NCI-H2107 treated with DMSO at 0.1 percent for 48 hours (cell line): ENCODE measurements at regions not wholly inside any gene's neighbourhood (a gene's known extent, or its start where the extent isn't known, plus 50 kb on each side); places are given as distances from the start of the nearest gene placed in this dataset.
"Not testable (repeated sequence)": the region's sequence is repeated elsewhere in the genome, so short reads cannot be mapped to it uniquely, and the experiment has no call there.

Source experiments
- DNase-seq: peaks from one replicate; lab custom pipeline; 2025; ENCODE audit not compliant: unreplicated experiment; lab: John Stamatoyannopoulos, UW

GRCh38 chr18:78790511-78790910 is 189.1 kb upstream of the SALL3 start:
- no peak for DNase-seq

- peak; percentile 2 for DNase-seq
Measured at GRCh38 chr18:78790960-78791359, 188.7 kb upstream of the SALL3 start.

DNA sequence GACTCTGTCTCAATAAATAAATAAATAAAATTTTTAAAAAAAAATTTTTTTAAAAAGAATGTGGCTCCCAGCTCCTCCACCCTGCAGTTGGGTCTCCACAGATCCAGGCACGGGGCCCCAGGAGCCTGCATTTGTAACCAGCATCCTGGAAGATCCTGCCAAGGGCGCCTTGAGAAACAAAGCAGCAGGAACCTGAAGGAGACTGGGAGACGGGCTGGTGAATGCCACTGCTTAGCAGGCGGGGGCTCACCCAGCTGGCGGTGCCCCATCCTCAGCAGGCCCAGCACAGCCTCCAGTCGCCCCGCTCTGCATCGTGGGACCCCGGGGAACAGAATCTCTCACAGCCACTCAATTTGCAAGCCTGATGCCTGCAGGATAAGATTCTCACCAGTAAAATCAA is 187.5 kb upstream of the SALL3 start:
- no peak for DNase-seq

DNA sequence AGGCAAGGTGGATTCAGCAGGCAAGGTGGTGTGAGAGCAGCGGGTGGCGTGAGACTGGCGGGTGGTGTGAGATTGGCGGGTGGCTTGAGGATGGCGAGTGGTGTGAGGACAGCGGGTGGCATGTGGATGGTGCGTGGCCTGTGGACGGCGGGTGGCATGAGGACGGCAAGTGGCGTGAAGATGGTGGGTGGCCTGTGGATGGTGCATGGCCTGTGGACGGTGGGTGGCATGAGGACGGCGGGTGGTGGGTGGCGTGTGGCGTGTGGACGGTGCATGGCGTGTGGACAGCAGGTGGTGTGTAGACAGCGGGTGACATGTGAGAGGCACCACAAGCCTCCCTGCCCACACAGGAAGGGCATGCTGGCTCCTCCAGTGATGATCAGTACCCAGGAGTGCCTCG is 186.9 kb upstream of the SALL3 start:
- DNase-seq, result no peak

GRCh38 chr18:78793313-78794070 is 186.1 kb upstream of the SALL3 start:
- no peak for DNase-seq

- no peak for DNase-seq
Measured at GRCh38 chr18:78794071-78794430, 185.6 kb upstream of the SALL3 start.

DNA sequence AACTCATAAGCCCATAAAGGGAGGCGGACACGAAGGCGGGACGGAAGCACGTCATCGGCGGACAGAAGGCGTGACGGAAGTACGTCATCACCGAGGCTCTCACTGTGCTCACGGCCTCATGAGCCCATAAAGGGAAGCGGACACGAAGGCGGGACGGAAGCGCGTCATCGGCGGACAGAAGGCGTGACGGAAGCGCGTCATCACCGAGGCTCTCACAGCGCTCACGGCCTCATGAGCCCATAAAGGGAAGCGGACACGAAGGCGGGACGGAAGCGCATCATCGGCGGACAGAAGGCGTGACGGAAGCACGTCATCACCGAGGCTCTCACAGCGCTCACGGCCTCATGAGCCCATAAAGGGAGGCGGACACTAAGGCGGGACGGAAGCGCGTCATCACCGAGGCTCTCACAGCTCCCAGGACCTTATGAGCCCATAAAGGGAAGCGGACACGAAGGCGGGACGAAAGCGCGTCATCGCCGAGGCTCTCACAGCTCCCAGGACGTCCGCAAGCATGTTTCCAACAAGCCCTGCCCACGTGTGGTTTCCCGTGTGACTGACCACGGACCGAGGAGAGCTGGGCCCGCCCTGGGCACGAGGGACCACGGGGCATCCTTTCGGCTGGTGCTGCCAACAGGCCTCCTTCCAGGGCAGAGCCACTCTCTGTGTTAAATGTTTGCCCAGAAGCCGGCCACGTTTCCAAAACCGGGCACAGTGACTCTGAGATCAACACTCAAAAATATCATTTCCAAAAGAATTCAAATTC is 182.7 kb upstream of the SALL3 start:
- DNase-seq, result no peak

DNA sequence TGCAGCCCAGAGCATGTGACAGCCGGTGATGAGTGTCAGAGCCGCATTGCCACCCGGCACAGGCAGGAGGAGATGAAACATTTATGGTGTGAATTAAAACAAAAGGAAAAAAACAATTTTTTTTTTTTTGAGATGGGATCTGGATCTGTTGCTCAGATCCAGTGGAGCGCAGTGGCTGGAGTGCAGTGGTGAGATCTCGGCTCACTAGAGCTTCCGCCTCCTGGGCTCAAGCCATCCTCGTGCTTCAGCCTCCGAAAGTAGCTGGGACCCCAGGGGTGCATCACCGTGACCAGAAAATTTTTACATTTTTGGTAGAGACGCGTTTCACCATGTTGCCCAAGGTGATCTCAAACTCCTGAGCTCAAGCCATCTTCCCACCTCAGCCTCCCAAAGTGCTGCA is 182.1 kb upstream of the SALL3 start:
- no peak for DNase-seq

- no peak for DNase-seq
Measured at GRCh38 chr18:78798402-78799175, 181.0 kb upstream of the SALL3 start.

- DNase-seq, result no peak
Measured at GRCh38 chr18:78799382-78800089, 180.1 kb upstream of the SALL3 start.

- not testable (repeated sequence) for DNase-seq
Measured at GRCh38 chr18:78800102-78800851, 179.3 kb upstream of the SALL3 start.

- DNase-seq, result no peak
Measured at GRCh38 chr18:78801011-78801410, 178.6 kb upstream of the SALL3 start.

DNA sequence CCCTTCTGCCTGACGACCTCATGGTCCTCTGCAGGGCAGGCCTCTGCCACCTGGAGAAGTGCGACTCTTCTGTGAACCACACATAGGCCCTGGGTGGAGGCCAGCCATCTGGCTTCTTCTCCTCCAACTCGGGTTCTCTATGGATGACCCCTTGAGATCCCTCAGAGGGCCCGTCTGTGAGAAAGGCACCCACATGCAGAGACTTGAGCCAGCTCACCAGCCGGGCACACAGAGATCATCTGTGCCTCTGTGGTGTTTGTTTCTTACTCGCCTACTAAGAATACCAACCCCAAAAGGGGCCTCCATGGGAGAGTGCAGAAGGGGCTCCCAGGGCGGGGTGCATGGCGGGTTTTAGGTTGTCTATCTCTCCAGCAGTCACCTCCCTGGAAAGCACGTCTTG is 176.5 kb upstream of the SALL3 start:
- no peak for DNase-seq

GRCh38 chr18:78804206-78805030 is 175.2 kb upstream of the SALL3 start:
- no peak for DNase-seq

GRCh38 chr18:78805840-78806239 is 173.8 kb upstream of the SALL3 start:
- DNase-seq, result no peak

- no peak for DNase-seq
Measured at GRCh38 chr18:78807668-78808067, 171.9 kb upstream of the SALL3 start.

- no peak for DNase-seq
Measured at GRCh38 chr18:78809845-78810244, 169.8 kb upstream of the SALL3 start.

DNA sequence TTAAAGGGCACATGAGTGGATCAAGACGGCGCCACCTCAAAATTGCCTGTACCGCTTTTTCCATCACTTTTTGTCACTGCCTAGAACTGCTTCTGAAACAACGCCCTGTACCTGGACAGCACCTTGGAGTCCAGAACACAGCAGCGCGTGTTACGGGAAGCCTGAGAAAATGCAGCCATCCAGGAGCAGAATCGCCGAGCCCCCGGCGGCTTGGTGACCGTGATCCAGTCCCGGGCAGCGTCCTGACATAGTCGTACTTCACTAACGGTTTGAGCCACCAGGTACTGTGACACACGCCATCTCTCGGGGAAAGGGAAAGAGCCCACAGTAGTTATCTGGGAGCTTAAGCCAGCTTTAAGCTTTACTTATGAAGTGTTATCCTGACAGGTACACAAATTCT is 168.9 kb upstream of the SALL3 start:
- no peak for DNase-seq

GRCh38 chr18:78812067-78812466 is 167.6 kb upstream of the SALL3 start:
- DNase-seq, result no peak

DNA sequence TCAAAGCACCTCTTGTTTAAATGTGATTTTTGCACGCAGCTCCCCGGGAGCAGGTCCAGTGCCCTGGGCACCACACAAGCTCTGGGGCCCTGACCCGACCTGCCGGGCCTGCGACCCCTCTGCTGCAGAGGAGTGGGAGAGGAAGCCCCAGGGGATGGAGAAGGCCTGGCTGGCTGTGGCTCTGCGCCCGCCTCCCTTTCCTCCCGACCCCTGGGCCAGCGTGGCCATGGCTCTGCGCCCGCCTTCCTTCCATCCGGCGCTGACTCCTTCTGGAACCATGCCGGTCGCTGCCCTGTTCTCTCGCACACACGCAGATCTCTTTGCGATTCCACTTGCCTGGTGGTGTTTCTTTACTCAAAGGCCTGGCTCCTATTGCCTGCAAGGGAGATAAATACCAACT is 166.5 kb upstream of the SALL3 start:
- no peak for DNase-seq
